Adrenal gland (tissue), 5 donors: ENCODE measurements at regions not wholly inside any gene's neighbourhood (a gene's known extent, or its start where the extent isn't known, plus 50 kb on each side); places are given as distances from the start of the nearest gene placed in this dataset.

Experiments
- CTCF ChIP-seq, 6 experiments: fragments of 450-650 bp in 4 of 6; fragments of 200-600 bp in 2 of 6; sonication (generic) in 1 of 6; IDR thresholded peaks; 1 replicate in 5 of 6; 2 replicates in 1 of 6; pipeline versions ENCODE4 v1.5.1 to v1.8.0; 2016 to 2021; ENCODE audit warnings: antibody characterized with exemption in 6 of 6, mild to moderate bottlenecking in 2 of 6, moderate library complexity in 1 of 6
- POLR2A ChIP-seq, 2 donors: fragments of 450-650 bp; IDR thresholded peaks; one replicate each; pipeline ENCODE4 v1.6.1; 2017; ENCODE audit warnings: antibody characterized with exemption in 2 of 2, mild to moderate bottlenecking in 2 of 2, moderate library complexity in 1 of 2
- donor health status: DM: no; HTN: no; CAD: no.

- TF ChIP-seq POLR2A (IDR thresholded peaks at IDR 0.05): no peak
- no peak for TF ChIP-seq CTCF (IDR thresholded peaks at IDR 0.05)
Observed at GRCh38 chr18:70709144-70709543, 420.3 kb downstream of the SOCS6 start.
